CD4-positive, alpha-beta memory T cell (primary cell): ENCODE measurements at regions not wholly inside any gene's neighbourhood (a gene's known extent, or its start where the extent isn't known, plus 50 kb on each side); places are given as distances from the start of the nearest gene placed in this dataset.

Experiments used
- CTCF ChIA-PET: fragments of 350-600 bp; sonication (Branson Sonifier 250); formaldehyde crosslinking; loops from one replicate; lab custom pipeline; 2021; ENCODE audit warnings: inconsistent platforms; ENCODE audit not compliant: partially characterized antibody; lab: Charles Lee
- POLR2A ChIA-PET: fragments of 350-600 bp; sonication (Branson Sonifier 250); formaldehyde crosslinking; loops from one replicate; lab custom pipeline; 2021; ENCODE audit not compliant: partially characterized antibody; lab: Charles Lee
- DNase-seq, 5 donors: peaks; one replicate each; pipeline versions ENCODE4 v3.0.0 to v3.0.0-alpha.2; 2020 to 2022; ENCODE audit warnings: mixed read lengths in 1 of 5
- H3K27ac ChIP-seq: one replicate; pipeline ENCODE4 v1.7.0; 2013; ENCODE audit warnings: low read depth, low read length
- H3K27me3 ChIP-seq: 2 replicates; pipeline ENCODE4 v1.7.0; 2013; ENCODE audit warnings: mild to moderate bottlenecking, low read length, moderate library complexity; ENCODE audit not compliant: insufficient read depth
- H3K36me3 ChIP-seq: 2 replicates; pipeline ENCODE4 v1.7.0; 2013; ENCODE audit warnings: mild to moderate bottlenecking, low read length, moderate library complexity; ENCODE audit not compliant: insufficient read depth
- H3K4me1 ChIP-seq: 2 replicates; pipeline ENCODE4 v1.7.0; 2013; ENCODE audit warnings: mild to moderate bottlenecking, low read length, moderate library complexity; ENCODE audit not compliant: insufficient read depth
- H3K4me3 ChIP-seq, 2 donors: one replicate each; pipeline ENCODE4 v1.7.0; 2013; ENCODE audit warnings: low read length in 2 of 2, mild to moderate bottlenecking in 1 of 2
- H3K9me3 ChIP-seq, 2 donors: one replicate each; pipeline ENCODE4 v1.7.0; 2013; ENCODE audit warnings: low read length in 2 of 2, control low read depth in 1 of 2; ENCODE audit not compliant: control insufficient read depth in 1 of 2
- H3K27ac Mint-ChIP-seq, 7 donors: one replicate each; pipeline ENCODE4 v1.8.0; 2020 to 2021; ENCODE audit warnings: mixed read lengths in 7 of 7, mild to moderate bottlenecking in 6 of 7, inconsistent platforms in 3 of 7, moderate library complexity in 3 of 7
- H3K27me3 Mint-ChIP-seq, 2 donors: one replicate each; pipeline ENCODE4 v1.8.0; 2020 to 2021; ENCODE audit warnings: mixed read lengths in 2 of 2
- H3K36me3 Mint-ChIP-seq, 2 donors: one replicate each; pipeline ENCODE4 v1.8.0; 2020 to 2021; ENCODE audit warnings: mixed read lengths in 2 of 2, inconsistent platforms in 1 of 2, mild to moderate bottlenecking in 1 of 2
- H3K4me1 Mint-ChIP-seq, 4 donors: one replicate each; pipeline ENCODE4 v1.8.0; 2020 to 2021; ENCODE audit warnings: mixed read lengths in 4 of 4, mild to moderate bottlenecking in 1 of 4
- H3K4me3 Mint-ChIP-seq, 8 donors: one replicate each; pipeline ENCODE4 v1.8.0; 2020 to 2021; ENCODE audit warnings: mixed read lengths in 8 of 8, mild to moderate bottlenecking in 7 of 8, moderate library complexity in 6 of 8, inconsistent platforms in 3 of 8
- H3K9me3 Mint-ChIP-seq, 8 donors: one replicate each; pipeline ENCODE4 v1.8.0; 2020 to 2021; ENCODE audit warnings: mixed read lengths in 8 of 8, mild to moderate bottlenecking in 5 of 8, inconsistent platforms in 3 of 8, moderate library complexity in 1 of 8
- intact Hi-C: fragments of 100-400 bp; cut with micrococcal nuclease; formaldehyde crosslinking; loops from one replicate; pipeline ENCODE4 v1.15.1; 2023

- Histone ChIP-seq H3K27ac (no peak overlapping the region), H3K4me1 (peaks cover 11% of the 10 kb centered on the region), H3K4me3 (no peak overlapping the region), H3K36me3 (no peaks in the 10 kb centered on the region), H3K9me3 (no peaks in the 10 kb centered on the region), H3K27me3 (no peaks in the 10 kb centered on the region)
- peaks cover 5 to 9% (median 7%) of the 10 kb centered on the region in 4 donors for H3K4me1 Mint-ChIP-seq
- H3K36me3 Mint-ChIP-seq, result no peaks in the 10 kb centered on the region
- peak; percentile 67 to 80 (median 72) for DNase-seq
- H3K4me3 Mint-ChIP-seq, result peak overlapping the region; percentile 28 to 70 (median 60)
- peak overlapping the region in 5 of 7 donors; percentile 29 to 85 (median 57) for H3K27ac Mint-ChIP-seq
- H3K27me3 Mint-ChIP-seq, result peaks cover 2 to 4% of the 10 kb centered on the region in 2 donors
- ChIA-PET POLR2A (interaction anchor here (0.9 to 1.2 kb wide), 3 partner anchors 21 to 65 kb away, joined by 3 read pairs; no protein-coding TSS in a partner anchor), CTCF (interaction anchor here (0.9 to 2.1 kb wide), 2 partner anchors 62 to 138 kb away, joined by 4 to 7 read pairs; partner anchors contain the start of gene CCDC71L)
- intact Hi-C loops, result loop anchor here (2.0 kb wide), 1 partner anchor 62 kb away; the partner anchor contains the start of gene CCDC71L
- no peaks in the 10 kb centered on the region for H3K9me3 Mint-ChIP-seq
Observed at GRCh38 chr7:106598663-106599342, 62.2 kb downstream of the CCDC71L start.

GRCh38 chr7:106597751-106598546 lies 63.0 kb downstream of the CCDC71L start:
- no peaks in the 10 kb centered on the region for H3K9me3 ChIP-seq
- ChIA-PET POLR2A (interaction anchor here (1.1 to 1.2 kb wide), 2 partner anchors 22 to 66 kb away, joined by 3 read pairs; no protein-coding TSS in a partner anchor), CTCF (interaction anchor here (2.1 kb wide), 1 partner anchor 139 kb away, joined by 7 read pairs; no protein-coding TSS in a partner anchor)
- Mint-ChIP-seq H3K4me3 (no peak overlapping the region), H3K36me3 (no peaks in the 10 kb centered on the region), H3K9me3 (no peaks in the 10 kb centered on the region), H3K27ac (no peak overlapping the region), H3K27me3 (peaks cover 2 to 4% of the 10 kb centered on the region in 2 donors), H3K4me1 (peaks cover 5 to 9% (median 7%) of the 10 kb centered on the region in 4 donors)
- no peaks in the 10 kb centered on the region for H3K27me3 ChIP-seq
- no peaks in the 10 kb centered on the region for H3K36me3 ChIP-seq
- intact Hi-C loops, result loop anchor here (2.0 kb wide), 1 partner anchor 63 kb away; the partner anchor contains the start of gene CCDC71L
- peaks cover 9% of the 10 kb centered on the region for H3K4me1 ChIP-seq
- no peak for DNase-seq
- no peak overlapping the region for H3K4me3 ChIP-seq
- no peak overlapping the region for H3K27ac ChIP-seq

GRCh38 chr7:106597014-106597413 lies 63.9 kb downstream of the CCDC71L start:
- Histone ChIP-seq H3K4me3 (no peak overlapping the region), H3K27me3 (no peaks in the 10 kb centered on the region), H3K27ac (no peak overlapping the region), H3K36me3 (no peaks in the 10 kb centered on the region), H3K4me1 (peaks cover 9% of the 10 kb centered on the region), H3K9me3 (no peaks in the 10 kb centered on the region)
- DNase-seq, result no peak
- Mint-ChIP-seq H3K36me3 (no peaks in the 10 kb centered on the region), H3K4me3 (no peak overlapping the region), H3K4me1 (peaks cover 5 to 9% (median 7%) of the 10 kb centered on the region in 4 donors), H3K27ac (no peak overlapping the region), H3K9me3 (no peaks in the 10 kb centered on the region), H3K27me3 (peaks cover 2 to 4% of the 10 kb centered on the region in 2 donors)
- intact Hi-C loops, result no loop called here
- ChIA-PET POLR2A (no interaction called here), CTCF (no interaction called here)

GRCh38 chr7:106595922-106596321 lies 65.0 kb downstream of the CCDC71L start:
- no peak overlapping the region for H3K4me3 ChIP-seq
- peaks cover 9% of the 10 kb centered on the region for H3K4me1 ChIP-seq
- no peaks in the 10 kb centered on the region for H3K36me3 Mint-ChIP-seq
- peaks cover 2 to 4% of the 10 kb centered on the region in 2 donors for H3K27me3 Mint-ChIP-seq
- no peaks in the 10 kb centered on the region for H3K36me3 ChIP-seq
- no peak for DNase-seq
- no peaks in the 10 kb centered on the region for H3K9me3 ChIP-seq
- intact Hi-C loops, result no loop called here
- POLR2A ChIA-PET, result no interaction called here
- H3K4me1 Mint-ChIP-seq, result peaks cover 5 to 9% (median 7%) of the 10 kb centered on the region in 4 donors
- no peak overlapping the region for H3K27ac Mint-ChIP-seq
- no peak overlapping the region for H3K4me3 Mint-ChIP-seq
- H3K27ac ChIP-seq, result no peak overlapping the region
- CTCF ChIA-PET, result no interaction called here
- H3K9me3 Mint-ChIP-seq, result no peaks in the 10 kb centered on the region
- no peaks in the 10 kb centered on the region for H3K27me3 ChIP-seq

GRCh38 chr7:106593028-106593417 lies 67.9 kb downstream of the CCDC71L start:
- H3K9me3 ChIP-seq, result no peaks in the 10 kb centered on the region
- Mint-ChIP-seq H3K9me3 (no peaks in the 10 kb centered on the region), H3K4me3 (no peak overlapping the region), H3K27ac (no peak overlapping the region), H3K36me3 (no peaks in the 10 kb centered on the region), H3K4me1 (no peaks in the 10 kb centered on the region), H3K27me3 (peaks cover 4 to 8% of the 10 kb centered on the region in 2 donors)
- ChIA-PET POLR2A (no interaction called here), CTCF (interaction anchor here (1.1 kb wide), 1 partner anchor 67 kb away, joined by 3 read pairs; the partner anchor contains the start of gene CCDC71L)
- H3K27me3 ChIP-seq, result no peaks in the 10 kb centered on the region
- H3K27ac ChIP-seq, result no peak overlapping the region
- H3K4me1 ChIP-seq, result no peaks in the 10 kb centered on the region
- H3K4me3 ChIP-seq, result no peak overlapping the region
- intact Hi-C loops, result no loop called here
- no peaks in the 10 kb centered on the region for H3K36me3 ChIP-seq
- DNase-seq, result no peak

GRCh38 chr7:106592282-106593027 lies 68.5 kb downstream of the CCDC71L start:
- Histone ChIP-seq H3K27me3 (no peaks in the 10 kb centered on the region), H3K4me3 (no peak overlapping the region), H3K27ac (no peak overlapping the region), H3K9me3 (no peaks in the 10 kb centered on the region), H3K36me3 (no peaks in the 10 kb centered on the region), H3K4me1 (no peaks in the 10 kb centered on the region)
- DNase-seq, result no peak
- H3K4me3 Mint-ChIP-seq, result no peak overlapping the region
- H3K27ac Mint-ChIP-seq, result no peak overlapping the region
- H3K27me3 Mint-ChIP-seq, result peaks cover 4 to 8% of the 10 kb centered on the region in 2 donors
- CTCF ChIA-PET, result no interaction called here
- H3K4me1 Mint-ChIP-seq, result no peaks in the 10 kb centered on the region
- intact Hi-C loops, result no loop called here
- POLR2A ChIA-PET, result no interaction called here
- no peaks in the 10 kb centered on the region for H3K36me3 Mint-ChIP-seq
- H3K9me3 Mint-ChIP-seq, result no peaks in the 10 kb centered on the region
